ENCODE measurements at regions not wholly inside any gene's neighbourhood (a gene's known extent, or its start where the extent isn't known, plus 50 kb on each side); places are given as distances from the start of the nearest gene placed in this dataset.

- Mint-ChIP-seq H3K9me3 (no peaks in the 10 kb centered on the region), H3K4me3 (no peak overlapping the region), H3K27ac (no peak overlapping the region), H3K4me1 (no peaks in the 10 kb centered on the region), H3K27me3 (peaks cover 9% of the 10 kb centered on the region), H3K36me3 (ENCODE audit: low read depth) (no peaks in the 10 kb centered on the region)
- ChIA-PET POLR2A (no interaction called here), CTCF (interaction anchor here (0.7 kb wide), 1 partner anchor 1918 kb away, joined by 3 read pairs; no protein-coding TSS in a partner anchor)
- DNase-seq: no peak
- intact Hi-C loops (cut with micrococcal nuclease): no loop called here
- ATAC-seq (ENCODE audit: low read depth): no peak
- no peak for TF ChIP-seq CTCF (IDR thresholded peaks at IDR 0.05)
These were observed 52.1 kb upstream of the SLC66A3 start for GRCh38 chr2:11102956-11103860.

- no peaks in the 10 kb centered on the region for H3K36me3 Mint-ChIP-seq (ENCODE audit: low read depth)
- no peaks in the 10 kb centered on the region for H3K4me1 Mint-ChIP-seq
- intact Hi-C loops (cut with micrococcal nuclease): no loop called here
- ChIA-PET POLR2A (no interaction called here), CTCF (interaction anchor here (0.7 kb wide), 1 partner anchor 1919 kb away, joined by 3 read pairs; no protein-coding TSS in a partner anchor)
- no peak overlapping the region for H3K27ac Mint-ChIP-seq
- DNase-seq (no peak), ATAC-seq (ENCODE audit: low read depth) (no peak)
- H3K4me3 Mint-ChIP-seq: no peak overlapping the region
- H3K27me3 Mint-ChIP-seq: peaks cover 9% of the 10 kb centered on the region
- no peaks in the 10 kb centered on the region for H3K9me3 Mint-ChIP-seq
- no peak for TF ChIP-seq CTCF (IDR thresholded peaks at IDR 0.05)
These were observed 51.1 kb upstream of the SLC66A3 start for GRCh38 chr2:11103984-11104793.

GRCh38 chr2:11104794-11105660 is 50.2 kb upstream of the SLC66A3 start:
- no peak for DNase-seq
- Mint-ChIP-seq H3K9me3 (no peaks in the 10 kb centered on the region), H3K4me1 (no peaks in the 10 kb centered on the region), H3K27me3 (peaks cover 9% of the 10 kb centered on the region), H3K36me3 (ENCODE audit: low read depth) (no peaks in the 10 kb centered on the region), H3K4me3 (no peak overlapping the region), H3K27ac (no peak overlapping the region)
- no peak for ATAC-seq (ENCODE audit: low read depth)
- CTCF ChIA-PET: no interaction called here
- intact Hi-C loops (cut with micrococcal nuclease): no loop called here
- TF ChIP-seq CTCF (IDR thresholded peaks at IDR 0.05): no peak
- POLR2A ChIA-PET: interaction anchor here (0.6 kb wide), 1 partner anchor 15 kb away, joined by 3 read pairs; no protein-coding TSS in a partner anchor
